ENCODE measurements at regions not wholly inside any gene's neighbourhood (a gene's known extent, or its start where the extent isn't known, plus 50 kb on each side); places are given as distances from the start of the nearest gene placed in this dataset.

- CTCF ChIA-PET: no interaction called here
- H3K4me1 ChIP-seq (ENCODE audit: control insufficient read depth in 2 of 2, insufficient read depth in 2 of 2, low read length in 2 of 2): no peaks in the 10 kb centered on the region
- no peaks in the 10 kb centered on the region for H3K9me3 ChIP-seq (ENCODE audit: control insufficient read depth in 2 of 3, low read length in 3 of 3)
- Mint-ChIP-seq H3K9me3 (peaks cover 2 to 32% (median 17%) of the 10 kb centered on the region in 11 donors), H3K27me3 (no peaks in the 10 kb centered on the region), H3K4me1 (no peaks in the 10 kb centered on the region), H3K36me3 (no peaks in the 10 kb centered on the region), H3K4me3 (no peak overlapping the region), H3K27ac (no peak overlapping the region)
- DNase-seq (no peak), ATAC-seq (no peak)
- no peaks in the 10 kb centered on the region for H3K36me3 ChIP-seq (ENCODE audit: control insufficient read depth in 2 of 3, insufficient read depth in 3 of 3, low read length in 3 of 3)
- no peak overlapping the region for H3K4me3 ChIP-seq (ENCODE audit: low read length)
- intact Hi-C loops (cut with micrococcal nuclease): no loop called here
- POLR2A ChIA-PET: no interaction called here
- H3K27me3 ChIP-seq (ENCODE audit: control insufficient read depth in 2 of 2, insufficient read depth in 2 of 2, low read length in 2 of 2): no peaks in the 10 kb centered on the region
- H3K27ac ChIP-seq (ENCODE audit: low read depth, low read length): no peak overlapping the region
Measured at GRCh38 chr7:136807598-136807997, 60.9 kb upstream of the CHRM2 start.

- ChIA-PET POLR2A (no interaction called here), CTCF (no interaction called here)
- Histone ChIP-seq H3K27me3 (ENCODE audit: control insufficient read depth in 2 of 2, insufficient read depth in 2 of 2, low read length in 2 of 2) (no peaks in the 10 kb centered on the region), H3K27ac (ENCODE audit: low read depth, low read length) (no peak overlapping the region), H3K4me1 (ENCODE audit: control insufficient read depth in 2 of 2, insufficient read depth in 2 of 2, low read length in 2 of 2) (no peaks in the 10 kb centered on the region), H3K36me3 (ENCODE audit: control insufficient read depth in 2 of 3, insufficient read depth in 3 of 3, low read length in 3 of 3) (no peaks in the 10 kb centered on the region), H3K4me3 (ENCODE audit: low read length) (no peak overlapping the region), H3K9me3 (ENCODE audit: control insufficient read depth in 2 of 3, low read length in 3 of 3) (no peaks in the 10 kb centered on the region)
- intact Hi-C loops (cut with micrococcal nuclease): no loop called here
- no peaks in the 10 kb centered on the region for H3K36me3 Mint-ChIP-seq
- peaks cover 4 to 33% (median 15%) of the 10 kb centered on the region in 11 donors for H3K9me3 Mint-ChIP-seq
- ATAC-seq: no peak
- H3K4me3 Mint-ChIP-seq: no peak overlapping the region
- no peaks in the 10 kb centered on the region for H3K27me3 Mint-ChIP-seq
- no peak overlapping the region for H3K27ac Mint-ChIP-seq
- H3K4me1 Mint-ChIP-seq: no peaks in the 10 kb centered on the region
- DNase-seq: no peak
Measured at GRCh38 chr7:136803028-136803427, 65.4 kb upstream of the CHRM2 start.

- no peaks in the 10 kb centered on the region for H3K36me3 ChIP-seq (ENCODE audit: control insufficient read depth in 2 of 3, insufficient read depth in 3 of 3, low read length in 3 of 3)
- ChIA-PET POLR2A (no interaction called here), CTCF (no interaction called here)
- Mint-ChIP-seq H3K9me3 (peaks cover 0 to 17% (median 5%) of the 10 kb centered on the region in 11 donors), H3K27ac (no peak overlapping the region), H3K36me3 (no peaks in the 10 kb centered on the region), H3K4me3 (no peak overlapping the region), H3K4me1 (no peaks in the 10 kb centered on the region), H3K27me3 (no peaks in the 10 kb centered on the region)
- H3K27me3 ChIP-seq (ENCODE audit: control insufficient read depth in 2 of 2, insufficient read depth in 2 of 2, low read length in 2 of 2): no peaks in the 10 kb centered on the region
- ATAC-seq (no peak), DNase-seq (no peak)
- H3K4me3 ChIP-seq (ENCODE audit: low read length): no peak overlapping the region
- intact Hi-C loops (cut with micrococcal nuclease): no loop called here
- H3K4me1 ChIP-seq (ENCODE audit: control insufficient read depth in 2 of 2, insufficient read depth in 2 of 2, low read length in 2 of 2): no peaks in the 10 kb centered on the region
- no peaks in the 10 kb centered on the region for H3K9me3 ChIP-seq (ENCODE audit: control insufficient read depth in 2 of 3, low read length in 3 of 3)
- no peak overlapping the region for H3K27ac ChIP-seq (ENCODE audit: low read depth, low read length)
Measured at GRCh38 chr7:136783934-136784333, 84.5 kb upstream of the CHRM2 start.

- Mint-ChIP-seq H3K36me3 (no peaks in the 10 kb centered on the region), H3K9me3 (peaks cover 6 to 49% (median 20%) of the 10 kb centered on the region in 11 donors), H3K27ac (no peak overlapping the region), H3K4me1 (no peaks in the 10 kb centered on the region), H3K4me3 (no peak overlapping the region), H3K27me3 (no peaks in the 10 kb centered on the region)
- Histone ChIP-seq H3K27me3 (ENCODE audit: control insufficient read depth in 2 of 2, insufficient read depth in 2 of 2, low read length in 2 of 2) (no peaks in the 10 kb centered on the region), H3K9me3 (ENCODE audit: control insufficient read depth in 2 of 3, low read length in 3 of 3) (peaks cover 0 to 5% (median 0%) of the 10 kb centered on the region in 3 experiments), H3K36me3 (ENCODE audit: control insufficient read depth in 2 of 3, insufficient read depth in 3 of 3, low read length in 3 of 3) (no peaks in the 10 kb centered on the region), H3K27ac (ENCODE audit: low read depth, low read length) (no peak overlapping the region), H3K4me3 (ENCODE audit: low read length) (no peak overlapping the region), H3K4me1 (ENCODE audit: control insufficient read depth in 2 of 2, insufficient read depth in 2 of 2, low read length in 2 of 2) (no peaks in the 10 kb centered on the region)
- CTCF ChIA-PET: no interaction called here
- no peak for DNase-seq
- ATAC-seq: no peak
- POLR2A ChIA-PET: no interaction called here
- intact Hi-C loops (cut with micrococcal nuclease): no loop called here
Measured at GRCh38 chr7:136741941-136742340, 126.5 kb upstream of the CHRM2 start.

GRCh38 chr7:136728945-136729344 lies 139.5 kb upstream of the CHRM2 start:
- peaks cover 5 to 28% (median 12%) of the 10 kb centered on the region in 11 donors for H3K9me3 Mint-ChIP-seq

GRCh38 chr7:136726460-136726859 lies 142.0 kb upstream of the CHRM2 start:
- ChIA-PET CTCF (no interaction called here), POLR2A (no interaction called here)
- Mint-ChIP-seq H3K27ac (no peak overlapping the region), H3K9me3 (peaks cover 0 to 32% (median 9%) of the 10 kb centered on the region in 11 donors), H3K4me1 (no peaks in the 10 kb centered on the region), H3K4me3 (no peak overlapping the region), H3K36me3 (no peaks in the 10 kb centered on the region), H3K27me3 (no peaks in the 10 kb centered on the region)
- no peaks in the 10 kb centered on the region for H3K4me1 ChIP-seq (ENCODE audit: control insufficient read depth in 2 of 2, insufficient read depth in 2 of 2, low read length in 2 of 2)
- no peaks in the 10 kb centered on the region for H3K27me3 ChIP-seq (ENCODE audit: control insufficient read depth in 2 of 2, insufficient read depth in 2 of 2, low read length in 2 of 2)
- DNase-seq: no peak
- H3K27ac ChIP-seq (ENCODE audit: low read depth, low read length): no peak overlapping the region
- H3K9me3 ChIP-seq (ENCODE audit: control insufficient read depth in 2 of 3, low read length in 3 of 3): no peaks in the 10 kb centered on the region
- no peak overlapping the region for H3K4me3 ChIP-seq (ENCODE audit: low read length)
- ATAC-seq: no peak
- intact Hi-C loops (cut with micrococcal nuclease): no loop called here
- H3K36me3 ChIP-seq (ENCODE audit: control insufficient read depth in 2 of 3, insufficient read depth in 3 of 3, low read length in 3 of 3): no peaks in the 10 kb centered on the region

More at GRCh38 chr7:136728945-136729344, 139.5 kb upstream of the CHRM2 start:
- Histone ChIP-seq H3K27ac (ENCODE audit: low read depth, low read length) (no peak overlapping the region), H3K36me3 (ENCODE audit: control insufficient read depth in 2 of 3, insufficient read depth in 3 of 3, low read length in 3 of 3) (no peaks in the 10 kb centered on the region), H3K27me3 (ENCODE audit: control insufficient read depth in 2 of 2, insufficient read depth in 2 of 2, low read length in 2 of 2) (no peaks in the 10 kb centered on the region), H3K4me3 (ENCODE audit: low read length) (no peak overlapping the region), H3K9me3 (ENCODE audit: control insufficient read depth in 2 of 3, low read length in 3 of 3) (no peaks in the 10 kb centered on the region), H3K4me1 (ENCODE audit: control insufficient read depth in 2 of 2, insufficient read depth in 2 of 2, low read length in 2 of 2) (no peaks in the 10 kb centered on the region)
- intact Hi-C loops (cut with micrococcal nuclease): no loop called here
- DNase-seq (no peak), ATAC-seq (no peak)
- no peaks in the 10 kb centered on the region for H3K27me3 Mint-ChIP-seq
- no peak overlapping the region for H3K27ac Mint-ChIP-seq
- H3K36me3 Mint-ChIP-seq: no peaks in the 10 kb centered on the region
- CTCF ChIA-PET: no interaction called here
- no peaks in the 10 kb centered on the region for H3K4me1 Mint-ChIP-seq
- POLR2A ChIA-PET: no interaction called here
- no peak overlapping the region for H3K4me3 Mint-ChIP-seq

- Histone ChIP-seq H3K27me3 (ENCODE audit: control insufficient read depth in 2 of 2, insufficient read depth in 2 of 2, low read length in 2 of 2) (no peaks in the 10 kb centered on the region), H3K4me1 (ENCODE audit: control insufficient read depth in 2 of 2, insufficient read depth in 2 of 2, low read length in 2 of 2) (no peaks in the 10 kb centered on the region), H3K4me3 (ENCODE audit: low read length) (no peak overlapping the region), H3K9me3 (ENCODE audit: control insufficient read depth in 2 of 3, low read length in 3 of 3) (no peaks in the 10 kb centered on the region), H3K36me3 (ENCODE audit: control insufficient read depth in 2 of 3, insufficient read depth in 3 of 3, low read length in 3 of 3) (no peaks in the 10 kb centered on the region), H3K27ac (ENCODE audit: low read depth, low read length) (no peak overlapping the region)
- CTCF ChIA-PET: no interaction called here
- H3K36me3 Mint-ChIP-seq: no peaks in the 10 kb centered on the region
- ATAC-seq: no peak
- H3K9me3 Mint-ChIP-seq: peaks cover 0 to 19% (median 3%) of the 10 kb centered on the region in 11 donors
- DNase-seq: no peak
- no peak overlapping the region for H3K4me3 Mint-ChIP-seq
- no peak overlapping the region for H3K27ac Mint-ChIP-seq
- no peaks in the 10 kb centered on the region for H3K27me3 Mint-ChIP-seq
- POLR2A ChIA-PET: no interaction called here
- intact Hi-C loops (cut with micrococcal nuclease): no loop called here
- no peaks in the 10 kb centered on the region for H3K4me1 Mint-ChIP-seq
Measured at GRCh38 chr7:136717910-136718557, 150.4 kb upstream of the CHRM2 start.
